IPS DF 6.9 (cell line): ENCODE measurements at regions not wholly inside any gene's neighbourhood (a gene's known extent, or its start where the extent isn't known, plus 50 kb on each side); places are given as distances from the start of the nearest gene placed in this dataset.

Experiments used
- DNase-seq: peaks from one replicate; pipeline ENCODE4 v3.0.0-alpha.2; 2013; ENCODE audit warnings: low read depth, low spot score
- H3K27ac ChIP-seq: one replicate; pipeline ENCODE4 v1.5.1; 2013; ENCODE audit warnings: low read length, control low read depth
- H3K27me3 ChIP-seq: 2 replicates; pipeline ENCODE4 v1.6.1; 2013; ENCODE audit warnings: mild to moderate bottlenecking, low read length; ENCODE audit not compliant: control insufficient read depth, insufficient read depth
- H3K36me3 ChIP-seq: 2 replicates; pipeline ENCODE4 v1.6.1; 2013; ENCODE audit warnings: low read length; ENCODE audit not compliant: control insufficient read depth, insufficient read depth
- H3K4me1 ChIP-seq: 2 replicates; pipeline ENCODE4 v1.6.1; 2013; ENCODE audit warnings: low read length; ENCODE audit not compliant: control insufficient read depth, insufficient read depth
- H3K4me3 ChIP-seq: 2 replicates; pipeline ENCODE4 v1.5.1; 2013; ENCODE audit warnings: mild to moderate bottlenecking, low read length
- H3K9me3 ChIP-seq: 2 replicates; pipeline ENCODE4 v1.6.1; 2013; ENCODE audit warnings: low read length, inconsistent platforms; ENCODE audit not compliant: control insufficient read depth, insufficient read depth
- WGBS: extraction: QIAGEN DNeasy Blood & Tissue Kit; methylation state at CpG from one replicate; pipeline ENCODE4 v1.1.7; 2013; ENCODE audit warnings: mixed read lengths, missing lambda C conversion rate; ENCODE audit not compliant: insufficient read length, insufficient coverage; 5-methylcytosine and 5-hydroxymethylcytosine counted together

GRCh38 chr5:135234242-135234641, 164.8 kb downstream of the MACROH2A1 start:
- H3K27me3 ChIP-seq, result no peaks in the 10 kb centered on the region
- no peak overlapping the region for H3K4me3 ChIP-seq
- no peaks in the 10 kb centered on the region for H3K36me3 ChIP-seq
- H3K4me1 ChIP-seq, result 0 out of 2 replicates have a peak, but pooled peaks cover 2% of the 10 kb centered on the region
- DNase-seq, result no peak
- H3K27ac ChIP-seq, result no peak overlapping the region
- no CpG with 5 or more reads among the region's 12 CpGs for WGBS
- no peaks in the 10 kb centered on the region for H3K9me3 ChIP-seq

- Histone ChIP-seq H3K36me3 (no peaks in the 10 kb centered on the region), H3K27me3 (no peaks in the 10 kb centered on the region), H3K9me3 (no peaks in the 10 kb centered on the region), H3K4me1 (no peaks in the 10 kb centered on the region), H3K27ac (no peak overlapping the region), H3K4me3 (no peak overlapping the region)
- no CpG with 5 or more reads among the region's 6 CpGs for WGBS
- DNase-seq, result no peak
Measured at GRCh38 chr5:135233477-135233876, 165.6 kb downstream of the MACROH2A1 start.

- no CpG with 5 or more reads among the region's 8 CpGs for whole genome bisulfite sequencing
- Histone ChIP-seq H3K4me1 (no peaks in the 10 kb centered on the region), H3K4me3 (no peak overlapping the region), H3K27ac (no peak overlapping the region), H3K9me3 (no peaks in the 10 kb centered on the region), H3K27me3 (no peaks in the 10 kb centered on the region), H3K36me3 (no peaks in the 10 kb centered on the region)
- no peak for DNase-seq
Measured at GRCh38 chr5:135232958-135233357, 166.1 kb downstream of the MACROH2A1 start.

- H3K36me3 ChIP-seq, result no peaks in the 10 kb centered on the region
- no peak overlapping the region for H3K27ac ChIP-seq
- no peaks in the 10 kb centered on the region for H3K27me3 ChIP-seq
- no peak for DNase-seq
- H3K9me3 ChIP-seq, result no peaks in the 10 kb centered on the region
- no CpG with 5 or more reads among the region's 2 CpGs for WGBS
- no peaks in the 10 kb centered on the region for H3K4me1 ChIP-seq
- no peak overlapping the region for H3K4me3 ChIP-seq
Measured at GRCh38 chr5:135231289-135231688, 167.7 kb downstream of the MACROH2A1 start.

- WGBS, result no CpG with 5 or more reads among the region's 12 CpGs
- no peak overlapping the region for H3K27ac ChIP-seq
Measured at GRCh38 chr5:135230251-135230925, 168.6 kb downstream of the MACROH2A1 start.

GRCh38 chr5:135229679-135230132, 169.3 kb downstream of the MACROH2A1 start:
- Histone ChIP-seq H3K27me3 (no peaks in the 10 kb centered on the region), H3K4me3 (no peak overlapping the region), H3K27ac (no peak overlapping the region), H3K36me3 (no peaks in the 10 kb centered on the region), H3K9me3 (no peaks in the 10 kb centered on the region), H3K4me1 (no peaks in the 10 kb centered on the region)
- DNase-seq, result no peak
- no CpG with 5 or more reads among the region's 4 CpGs for WGBS

More at GRCh38 chr5:135230251-135230925, 168.6 kb downstream of the MACROH2A1 start:
- Histone ChIP-seq H3K4me1 (no peaks in the 10 kb centered on the region), H3K4me3 (no peak overlapping the region), H3K36me3 (no peaks in the 10 kb centered on the region), H3K9me3 (no peaks in the 10 kb centered on the region), H3K27me3 (no peaks in the 10 kb centered on the region)
- no peak for DNase-seq

- DNase-seq, result no peak
- H3K36me3 ChIP-seq, result no peaks in the 10 kb centered on the region
- no peak overlapping the region for H3K27ac ChIP-seq
- no peaks in the 10 kb centered on the region for H3K4me1 ChIP-seq
- H3K27me3 ChIP-seq, result no peaks in the 10 kb centered on the region
- no CpG with 5 or more reads among the region's 2 CpGs for WGBS
- no peaks in the 10 kb centered on the region for H3K9me3 ChIP-seq
- no peak overlapping the region for H3K4me3 ChIP-seq
Measured at GRCh38 chr5:135229122-135229521, 169.9 kb downstream of the MACROH2A1 start.

GRCh38 chr5:135228222-135228621, 170.8 kb downstream of the MACROH2A1 start:
- no peaks in the 10 kb centered on the region for H3K36me3 ChIP-seq
- H3K4me1 ChIP-seq, result no peaks in the 10 kb centered on the region
- no peak for DNase-seq
- H3K27ac ChIP-seq, result no peak overlapping the region
- H3K27me3 ChIP-seq, result no peaks in the 10 kb centered on the region
- no peaks in the 10 kb centered on the region for H3K9me3 ChIP-seq
- WGBS, result no CpG with 5 or more reads among the region's 1 CpG
- H3K4me3 ChIP-seq, result no peak overlapping the region

- H3K36me3 ChIP-seq, result no peaks in the 10 kb centered on the region
- H3K9me3 ChIP-seq, result no peaks in the 10 kb centered on the region
- no peak overlapping the region for H3K27ac ChIP-seq
- H3K4me3 ChIP-seq, result no peak overlapping the region
- H3K27me3 ChIP-seq, result no peaks in the 10 kb centered on the region
- no CpG with 5 or more reads among the region's 6 CpGs for WGBS
- H3K4me1 ChIP-seq, result no peaks in the 10 kb centered on the region
- DNase-seq, result no peak
Measured at GRCh38 chr5:135227064-135228022, 171.7 kb downstream of the MACROH2A1 start.

GRCh38 chr5:135225856-135226560, 173.0 kb downstream of the MACROH2A1 start:
- H3K27ac ChIP-seq, result no peak overlapping the region
- WGBS, result no CpG with 5 or more reads among the region's 16 CpGs
- H3K9me3 ChIP-seq, result no peaks in the 10 kb centered on the region
- H3K4me3 ChIP-seq, result no peak overlapping the region
- H3K27me3 ChIP-seq, result no peaks in the 10 kb centered on the region
- H3K36me3 ChIP-seq, result no peaks in the 10 kb centered on the region
- H3K4me1 ChIP-seq, result no peaks in the 10 kb centered on the region
- no peak for DNase-seq
